Hematopoietic multipotent progenitor cell treated with erythropoietin and hydrocortisone succinate and interleukin-3 and kit ligand, for 15 days (in vitro differentiated cells): ENCODE measurements at regions not wholly inside any gene's neighbourhood (a gene's known extent, or its start where the extent isn't known, plus 50 kb on each side); places are given as distances from the start of the nearest gene placed in this dataset.
"Not testable (repeated sequence)": the region's sequence is repeated elsewhere in the genome, so short reads cannot be mapped to it uniquely, and the experiment has no call there.

Experiments used
- DNase-seq: peaks from one replicate; pipeline ENCODE4 v3.0.0-alpha.2; 2015; ENCODE audit warnings: low spot score

GRCh38 chr12:131418884-131419283, 292.0 kb upstream of the SFSWAP start:
- DNase-seq: no peak

- no peak for DNase-seq
These were observed 289.9 kb upstream of the SFSWAP start for GRCh38 chr12:131420867-131421447.

- no peak for DNase-seq
These were observed 289.2 kb upstream of the SFSWAP start for GRCh38 chr12:131421509-131422186.

- DNase-seq: no peak
These were observed 288.7 kb upstream of the SFSWAP start for GRCh38 chr12:131422187-131422520.

- no peak for DNase-seq
These were observed 288.1 kb upstream of the SFSWAP start for GRCh38 chr12:131422744-131423143.

GRCh38 chr12:131424270-131424669, 286.6 kb upstream of the SFSWAP start:
- DNase-seq: no peak

GRCh38 chr12:131425112-131426075, 285.5 kb upstream of the SFSWAP start:
- DNase-seq: no peak

- no peak for DNase-seq
These were observed 282.7 kb upstream of the SFSWAP start for GRCh38 chr12:131428091-131428685.

- not testable (repeated sequence) for DNase-seq
These were observed 281.7 kb upstream of the SFSWAP start for GRCh38 chr12:131429221-131429620.

GRCh38 chr12:131429697-131430096, 281.2 kb upstream of the SFSWAP start:
- not testable (repeated sequence) for DNase-seq

GRCh38 chr12:131430158-131430742, 280.6 kb upstream of the SFSWAP start:
- no peak for DNase-seq

- not testable (repeated sequence) for DNase-seq
These were observed 279.7 kb upstream of the SFSWAP start for GRCh38 chr12:131431126-131431655.

- DNase-seq: no peak
These were observed 278.2 kb upstream of the SFSWAP start for GRCh38 chr12:131432532-131433260.

GRCh38 chr12:131434208-131435125, 276.4 kb upstream of the SFSWAP start:
- DNase-seq: no peak

GRCh38 chr12:131436922-131437705, 273.8 kb upstream of the SFSWAP start:
- DNase-seq: no peak

GRCh38 chr12:131437706-131438492, 273.0 kb upstream of the SFSWAP start:
- DNase-seq: no peak

- DNase-seq: not testable (repeated sequence)
These were observed 272.4 kb upstream of the SFSWAP start for GRCh38 chr12:131438493-131438835.

- no peak for DNase-seq
These were observed 272.0 kb upstream of the SFSWAP start for GRCh38 chr12:131438881-131439280.
